ENCODE measurements at regions not wholly inside any gene's neighbourhood (a gene's known extent, or its start where the extent isn't known, plus 50 kb on each side); places are given as distances from the start of the nearest gene placed in this dataset.

- TF ChIP-seq POLR2A (IDR thresholded peaks at IDR 0.05) = no peak
- no peak for TF ChIP-seq EP300 (IDR thresholded peaks at IDR 0.05; ENCODE audit: low read depth)
- no peak for TF ChIP-seq CTCF (IDR thresholded peaks at IDR 0.05)
- TF ChIP-seq POLR2AphosphoS5 (IDR thresholded peaks at IDR 0.05) = no peak
These were observed 417.2 kb downstream of the TTLL7 start for GRCh38 chr1:83581747-83582146.
